DOHH2 (cell line): ENCODE measurements at regions not wholly inside any gene's neighbourhood (a gene's known extent, or its start where the extent isn't known, plus 50 kb on each side); places are given as distances from the start of the nearest gene placed in this dataset.
"Not testable (repeated sequence)": the region's sequence is repeated elsewhere in the genome, so short reads cannot be mapped to it uniquely, and the experiment has no call there.

Experiments used
- EZH2phosphoT487 ChIP-seq: fragments of 200-600 bp; sonication (generic); IDR thresholded peaks from 2 replicates; pipeline ENCODE4 v1.6.1; 2017; ENCODE audit warnings: borderline replicate concordance, mild to moderate bottlenecking, antibody characterized with exemption, low read length, moderate library complexity, mixed read lengths
- TF ChIP-seq, protein P1 (sequence below): fragments of 200-600 bp; sonication (generic); IDR thresholded peaks from one replicate; pipeline ENCODE4 v1.5.1; 2014; ENCODE audit warnings: antibody characterized with exemption, mild to moderate bottlenecking, low read depth, low read length; ENCODE audit not compliant: poor library complexity, severe bottlenecking

DNA sequence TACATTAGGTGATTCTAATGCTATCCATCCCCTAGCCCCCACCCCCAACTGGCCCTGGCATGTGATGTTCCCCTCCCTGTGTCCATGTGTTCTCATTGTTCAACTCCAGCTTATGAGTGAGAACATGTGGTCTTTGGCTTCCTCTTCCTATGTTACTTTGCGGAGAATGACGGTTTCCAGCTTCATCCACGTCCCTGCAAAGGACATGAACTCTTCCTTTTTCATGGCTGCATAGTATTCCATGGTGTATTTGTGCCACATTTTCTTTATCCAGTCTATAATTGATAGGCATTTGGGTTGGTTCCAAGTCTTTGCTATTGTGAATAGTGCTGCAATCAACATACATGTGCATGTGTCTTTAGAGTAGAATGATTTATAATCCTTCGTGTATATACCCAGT is 200.7 kb downstream of the NAF1 start:
- TF ChIP-seq, protein P1, sequence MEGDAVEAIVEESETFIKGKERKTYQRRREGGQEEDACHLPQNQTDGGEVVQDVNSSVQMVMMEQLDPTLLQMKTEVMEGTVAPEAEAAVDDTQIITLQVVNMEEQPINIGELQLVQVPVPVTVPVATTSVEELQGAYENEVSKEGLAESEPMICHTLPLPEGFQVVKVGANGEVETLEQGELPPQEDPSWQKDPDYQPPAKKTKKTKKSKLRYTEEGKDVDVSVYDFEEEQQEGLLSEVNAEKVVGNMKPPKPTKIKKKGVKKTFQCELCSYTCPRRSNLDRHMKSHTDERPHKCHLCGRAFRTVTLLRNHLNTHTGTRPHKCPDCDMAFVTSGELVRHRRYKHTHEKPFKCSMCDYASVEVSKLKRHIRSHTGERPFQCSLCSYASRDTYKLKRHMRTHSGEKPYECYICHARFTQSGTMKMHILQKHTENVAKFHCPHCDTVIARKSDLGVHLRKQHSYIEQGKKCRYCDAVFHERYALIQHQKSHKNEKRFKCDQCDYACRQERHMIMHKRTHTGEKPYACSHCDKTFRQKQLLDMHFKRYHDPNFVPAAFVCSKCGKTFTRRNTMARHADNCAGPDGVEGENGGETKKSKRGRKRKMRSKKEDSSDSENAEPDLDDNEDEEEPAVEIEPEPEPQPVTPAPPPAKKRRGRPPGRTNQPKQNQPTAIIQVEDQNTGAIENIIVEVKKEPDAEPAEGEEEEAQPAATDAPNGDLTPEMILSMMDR: not testable (repeated sequence)
- TF ChIP-seq EZH2phosphoT487: not testable (repeated sequence)
